HEK293 (cell line): ENCODE measurements at regions not wholly inside any gene's neighbourhood (a gene's known extent, or its start where the extent isn't known, plus 50 kb on each side); places are given as distances from the start of the nearest gene placed in this dataset.

Source experiments
- CTCF ChIA-PET: fragments of 350-600 bp; formaldehyde crosslinking; extraction: SDS; loops from one replicate; lab custom pipeline; 2021; ENCODE audit warnings: antibody characterized with exemption; lab: Yijun Ruan, JAX
- POLR2A ChIA-PET: fragments of 300-600 bp; formaldehyde crosslinking; extraction: SDS; loops from one replicate; lab custom pipeline; 2020; ENCODE audit warnings: antibody characterized with exemption, inconsistent platforms; lab: Yijun Ruan, JAX
- H3K27ac ChIP-seq: fragments of 200-500 bp; sonication (Bioruptor generic); 2 replicates; pipeline ENCODE4 v1.5.1; 2014; ENCODE audit warnings: low read depth, low read length, control low read depth, inconsistent platforms; ENCODE audit errors: extremely low read depth
- H3K36me3 ChIP-seq, 2 experiments: fragments of 200-500 bp in 1 of 2; sonication (Bioruptor generic) in 1 of 2; 1 replicate in 1 of 2; 2 replicates in 1 of 2; pipeline ENCODE4 v1.5.1; 2014 to 2017; ENCODE audit warnings: inconsistent platforms in 2 of 2, low read length in 2 of 2; ENCODE audit not compliant: control insufficient read depth in 2 of 2, insufficient read depth in 1 of 2
- H3K4me1 ChIP-seq: fragments of 200-500 bp; sonication (Bioruptor generic); 2 replicates; pipeline ENCODE4 v1.5.1; 2014; ENCODE audit warnings: mild to moderate bottlenecking, low read length, inconsistent platforms; ENCODE audit not compliant: control insufficient read depth, insufficient read depth
- H3K4me3 ChIP-seq: 2 replicates; pipeline ENCODE4 v1.5.1; 2011; ENCODE audit warnings: low read depth, mild to moderate bottlenecking, control low read depth, low read length, moderate library complexity
- H3K9me3 ChIP-seq: fragments of 200-500 bp; sonication (Bioruptor generic); 2 replicates; pipeline ENCODE4 v1.5.1; 2014; ENCODE audit warnings: low read depth, low read length, inconsistent platforms; ENCODE audit not compliant: control insufficient read depth, insufficient read depth
- ATF2 ChIP-seq: fragments of 450-650 bp; formaldehyde crosslinking; IDR thresholded peaks from 2 replicates; pipeline ENCODE4 v1.5.1; 2016; ENCODE audit warnings: missing biosample characterization, missing genetic modification characterization, low read depth
- BCL6B ChIP-seq: fragments of 450-650 bp; formaldehyde crosslinking; IDR thresholded peaks from 2 replicates; pipeline ENCODE4 v1.5.1; 2017; ENCODE audit warnings: missing biosample characterization, missing genetic modification characterization
- GFI1B ChIP-seq: fragments of 450-650 bp; formaldehyde crosslinking; IDR thresholded peaks from 2 replicates; pipeline ENCODE4 v1.5.1; 2016; ENCODE audit warnings: missing biosample characterization, missing genetic modification characterization
- GLI4 ChIP-seq: fragments of 450-650 bp; formaldehyde crosslinking; IDR thresholded peaks from 2 replicates; pipeline ENCODE4 v1.5.1; 2016; ENCODE audit warnings: missing biosample characterization, missing genetic modification characterization
- INSM2 ChIP-seq: fragments of 450-650 bp; formaldehyde crosslinking; IDR thresholded peaks from 2 replicates; pipeline ENCODE4 v1.5.1; 2016; ENCODE audit warnings: missing biosample characterization, missing genetic modification characterization
- OSR2 ChIP-seq: fragments of 450-650 bp; formaldehyde crosslinking; IDR thresholded peaks from 2 replicates; pipeline ENCODE4 v1.5.1; 2016; ENCODE audit warnings: missing biosample characterization, missing genetic modification characterization
- PBX3 ChIP-seq: sonication (generic); formaldehyde crosslinking; IDR thresholded peaks from 2 replicates; pipeline ENCODE4 v1.8.1; 2022; ENCODE audit warnings: mild to moderate bottlenecking, moderate library complexity, missing genetic modification reagents
- WT1 ChIP-seq: fragments of 450-650 bp; formaldehyde crosslinking; IDR thresholded peaks from 2 replicates; pipeline ENCODE4 v1.5.1; 2016; ENCODE audit warnings: missing biosample characterization, missing genetic modification characterization
- ZBTB1 ChIP-seq: fragments of 450-650 bp; formaldehyde crosslinking; IDR thresholded peaks from 2 replicates; pipeline ENCODE4 v1.5.1; 2016; ENCODE audit warnings: missing biosample characterization, missing genetic modification characterization
- ZBTB48 ChIP-seq: fragments of 450-650 bp; formaldehyde crosslinking; IDR thresholded peaks from 2 replicates; pipeline ENCODE4 v1.5.1; 2016; ENCODE audit warnings: missing biosample characterization, missing genetic modification characterization
- ZEB2 ChIP-seq: fragments of 450-650 bp; formaldehyde crosslinking; IDR thresholded peaks from 2 replicates; pipeline ENCODE4 v1.5.1; 2016; ENCODE audit warnings: missing biosample characterization, missing genetic modification characterization
- ZFP69B ChIP-seq: fragments of 450-650 bp; formaldehyde crosslinking; IDR thresholded peaks from 2 replicates; pipeline ENCODE4 v1.5.1; 2016; ENCODE audit warnings: missing biosample characterization, missing genetic modification characterization
- ZNF121 ChIP-seq: fragments of 450-650 bp; formaldehyde crosslinking; IDR thresholded peaks from 2 replicates; pipeline ENCODE4 v1.5.1; 2016; ENCODE audit warnings: missing biosample characterization, missing genetic modification characterization
- ZNF146 ChIP-seq: fragments of 450-650 bp; formaldehyde crosslinking; IDR thresholded peaks from 2 replicates; pipeline ENCODE4 v1.5.1; 2016; ENCODE audit warnings: missing biosample characterization, missing genetic modification characterization
- ZNF211 ChIP-seq: fragments of 450-650 bp; formaldehyde crosslinking; IDR thresholded peaks from 2 replicates; pipeline ENCODE4 v1.5.1; 2016; ENCODE audit warnings: low read depth, missing biosample characterization, missing genetic modification characterization
- ZNF335 ChIP-seq: fragments of 450-650 bp; formaldehyde crosslinking; conservative IDR thresholded peaks from 2 replicates; pipeline ENCODE4 v1.5.1; 2016; ENCODE audit warnings: missing biosample characterization, missing genetic modification characterization
- ZNF398 ChIP-seq: fragments of 450-650 bp; formaldehyde crosslinking; IDR thresholded peaks from 2 replicates; pipeline ENCODE4 v1.5.1; 2017; ENCODE audit warnings: missing biosample characterization, missing genetic modification characterization
- ZNF426 ChIP-seq: fragments of 450-650 bp; formaldehyde crosslinking; IDR thresholded peaks from 2 replicates; pipeline ENCODE4 v1.5.1; 2017; ENCODE audit warnings: missing biosample characterization, missing genetic modification characterization, mild to moderate bottlenecking, inconsistent platforms, moderate library complexity
- ZNF433 ChIP-seq: fragments of 450-650 bp; formaldehyde crosslinking; IDR thresholded peaks from 2 replicates; pipeline ENCODE4 v1.5.1; 2016; ENCODE audit warnings: missing biosample characterization, missing genetic modification characterization, low read depth
- ZNF555 ChIP-seq: fragments of 450-650 bp; formaldehyde crosslinking; conservative IDR thresholded peaks from 2 replicates; pipeline ENCODE4 v1.5.1; 2017; ENCODE audit warnings: missing biosample characterization, mild to moderate bottlenecking, missing genetic modification characterization, inconsistent platforms
- ZNF629 ChIP-seq: fragments of 450-650 bp; formaldehyde crosslinking; IDR thresholded peaks from 2 replicates; pipeline ENCODE4 v1.5.1; 2017; ENCODE audit warnings: missing biosample characterization, missing genetic modification characterization
- ZNF660 ChIP-seq: fragments of 450-650 bp; IDR thresholded peaks from 2 replicates; pipeline ENCODE4 v1.5.1; 2018; ENCODE audit warnings: missing biosample characterization, mild to moderate bottlenecking, missing genetic modification characterization
- ZNF664 ChIP-seq: fragments of 450-650 bp; formaldehyde crosslinking; IDR thresholded peaks from 2 replicates; pipeline ENCODE4 v1.5.1; 2016; ENCODE audit warnings: missing biosample characterization, missing genetic modification characterization
- ZNF677 ChIP-seq: fragments of 450-650 bp; IDR thresholded peaks from 2 replicates; pipeline ENCODE4 v1.5.0; 2018; ENCODE audit warnings: missing biosample characterization, mild to moderate bottlenecking, missing genetic modification characterization, moderate library complexity
- ZNF707 ChIP-seq: fragments of 450-650 bp; formaldehyde crosslinking; IDR thresholded peaks from 2 replicates; pipeline ENCODE4 v1.5.1; 2016; ENCODE audit warnings: missing biosample characterization, missing genetic modification characterization
- ZNF777 ChIP-seq: fragments of 450-650 bp; formaldehyde crosslinking; IDR thresholded peaks from 2 replicates; pipeline ENCODE4 v1.5.1; 2017; ENCODE audit warnings: missing biosample characterization, missing genetic modification characterization, borderline replicate concordance
- ZSCAN23 ChIP-seq: fragments of 450-650 bp; formaldehyde crosslinking; IDR thresholded peaks from 2 replicates; pipeline ENCODE4 v1.5.1; 2016; ENCODE audit warnings: missing biosample characterization, missing genetic modification characterization
- ZXDB ChIP-seq: fragments of 450-650 bp; formaldehyde crosslinking; IDR thresholded peaks from 2 replicates; pipeline ENCODE4 v1.5.1; 2016; ENCODE audit warnings: missing biosample characterization, missing genetic modification characterization

- POLR2A ChIA-PET = no interaction called here
- H3K4me1 ChIP-seq = no peaks in the 10 kb centered on the region
- no peak overlapping the region for H3K4me3 ChIP-seq
- H3K27ac ChIP-seq = no peak overlapping the region
- H3K36me3 ChIP-seq = no peaks in the 10 kb centered on the region
- no peaks in the 10 kb centered on the region for H3K9me3 ChIP-seq
- CTCF ChIA-PET = no interaction called here
- TF ChIP-seq ZSCAN23 (tag by site-specific recombination) (no peak), ZXDB (tag by site-specific recombination) (no peak), ZNF664 (tag by site-specific recombination) (no peak), ZNF660 (tag by site-specific recombination) (no peak), BCL6B (no peak), ZFP69B (tag by site-specific recombination) (no peak), ZNF555 (tag by site-specific recombination) (no peak), INSM2 (tag by site-specific recombination) (no peak), WT1 (no peak), ZNF707 (no peak), ATF2 (tag by site-specific recombination) (no peak), ZNF677 (tag by site-specific recombination) (no peak), ZNF146 (tag by site-specific recombination) (no peak), ZNF629 (tag by site-specific recombination) (no peak), ZNF426 (tag by site-specific recombination) (no peak), ZNF398 (tag by site-specific recombination) (no peak), ZNF211 (tag by site-specific recombination) (no peak), GLI4 (no peak), GFI1B (tag by site-specific recombination) (no peak)
- TF ChIP-seq, all 188 proteins: peak for 0
Observed at GRCh38 chr14:25349269-25349668, 299.3 kb upstream of the STXBP6 start.

- POLR2A ChIA-PET = no interaction called here
- TF ChIP-seq ZNF433 (tag by site-specific recombination) (no peak), PBX3 (CRISPR knock-in tag) (no peak), ZBTB1 (tag by site-specific recombination) (no peak), ZNF335 (tag by site-specific recombination) (no peak), ZNF121 (tag by site-specific recombination) (no peak), ZNF777 (tag by site-specific recombination) (no peak), ZEB2 (tag by site-specific recombination) (no peak), ZBTB48 (tag by site-specific recombination) (no peak), INSM2 (tag by site-specific recombination) (no peak), OSR2 (tag by site-specific recombination) (no peak)
Observed at GRCh38 chr14:25340882-25341281, 290.9 kb upstream of the STXBP6 start.

More at GRCh38 chr14:25340882-25341281, 290.9 kb upstream of the STXBP6 start:
- Histone ChIP-seq H3K4me1 (no peaks in the 10 kb centered on the region), H3K27ac (no peak overlapping the region), H3K36me3 (no peaks in the 10 kb centered on the region), H3K9me3 (no peaks in the 10 kb centered on the region), H3K4me3 (no peak overlapping the region)
- CTCF ChIA-PET = no interaction called here
